ENCODE measurements at regions not wholly inside any gene's neighbourhood (a gene's known extent, or its start where the extent isn't known, plus 50 kb on each side); places are given as distances from the start of the nearest gene placed in this dataset.
A peak's percentile ranks its signal among the peaks of the same experiment; 100 is the strongest.

GRCh38 chr3:126263539-126263938, 83.2 kb upstream of the ALDH1L1 start:
- in situ Hi-C loops (cut with MboI): no loop called here
- no peak for DNase-seq
- Histone ChIP-seq H3K36me3 (ENCODE audit: low read depth) (no peaks in the 10 kb centered on the region), H3K9me2 (ENCODE audit: insufficient read depth) (no peaks in the 10 kb centered on the region), H4K20me1 (ENCODE audit: insufficient read depth) (no peaks in the 10 kb centered on the region), H3K4me2 (ENCODE audit: unreplicated experiment) (no peak overlapping the region), H3K4me1 (ENCODE audit: insufficient read depth) (peaks cover 16% of the 10 kb centered on the region; the same call in 1 of the 2 replicates), H2AFZ (no peak overlapping the region), H3K27ac (no peak overlapping the region), H3K9ac (no peak overlapping the region), H3K9me3 (ENCODE audit: low read depth) (no peaks in the 10 kb centered on the region), H3K79me2 (ENCODE audit: insufficient read depth) (no peaks in the 10 kb centered on the region), H3F3A (ENCODE audit: insufficient read depth) (peaks cover 5% of the 10 kb centered on the region; the same call in 1 of the 2 replicates), H3K4me3 (no peak overlapping the region), H3K27me3 (replicated peaks; ENCODE audit: insufficient read depth) (no peaks in the 10 kb centered on the region)
- TF ChIP-seq EZH2 (IDR thresholded peaks at IDR 0.05; ENCODE audit: insufficient read depth, poor library complexity, severe bottlenecking): no peak
- no peak for TF ChIP-seq EZH2phosphoT487 (IDR thresholded peaks at IDR 0.05; ENCODE audit: insufficient read depth, low read depth)
- WGBS, 2 experiments (ENCODE audit: low coverage in 1 of 2, low lambda C conversion rate in 2 of 2, missing lambda C conversion rate in 2 of 2): 93 to 94% methylated on average over 9 of the region's 9 CpGs

- no peaks in the 10 kb centered on the region for H3K9me2 ChIP-seq (ENCODE audit: insufficient read depth)
- in situ Hi-C loops (cut with MboI): no loop called here
- TF ChIP-seq EZH2phosphoT487 (IDR thresholded peaks at IDR 0.05; ENCODE audit: insufficient read depth, low read depth) (no peak), EZH2 (IDR thresholded peaks at IDR 0.05; ENCODE audit: insufficient read depth, poor library complexity, severe bottlenecking) (no peak)
- H3K27me3 ChIP-seq (replicated peaks; ENCODE audit: insufficient read depth): no peaks in the 10 kb centered on the region
- 89 to 93% methylated on average over 3 of the region's 3 CpGs for whole genome bisulfite sequencing, 2 experiments (ENCODE audit: low coverage in 1 of 2, low lambda C conversion rate in 2 of 2, missing lambda C conversion rate in 2 of 2)
- H3K36me3 ChIP-seq (ENCODE audit: low read depth): no peaks in the 10 kb centered on the region
- H3K9me3 ChIP-seq (ENCODE audit: low read depth): no peaks in the 10 kb centered on the region
- H2AFZ ChIP-seq: no peak overlapping the region
- H3K9ac ChIP-seq: no peak overlapping the region
- H3K4me2 ChIP-seq (ENCODE audit: unreplicated experiment): no peak overlapping the region
- H3F3A ChIP-seq (ENCODE audit: insufficient read depth): no peaks in the 10 kb centered on the region; the same call in 1 of the 2 replicates
- H3K79me2 ChIP-seq (ENCODE audit: insufficient read depth): no peaks in the 10 kb centered on the region
- DNase-seq: no peak
- H3K4me1 ChIP-seq (ENCODE audit: insufficient read depth): peaks cover 12% of the 10 kb centered on the region; the same call in 1 of the 2 replicates
- no peak overlapping the region for H3K27ac ChIP-seq
- H3K4me3 ChIP-seq: no peak overlapping the region
- H4K20me1 ChIP-seq (ENCODE audit: insufficient read depth): no peaks in the 10 kb centered on the region
These were observed 81.8 kb upstream of the ALDH1L1 start for GRCh38 chr3:126262227-126262626.

GRCh38 chr3:126261037-126261436, 80.7 kb upstream of the ALDH1L1 start:
- Histone ChIP-seq H2AFZ (peak overlapping the region; percentile 65), H3K27ac (0 out of 2 replicates have a peak overlapping the region, but pooled peaks have one; percentile 0), H4K20me1 (ENCODE audit: insufficient read depth) (no peaks in the 10 kb centered on the region), H3K9me3 (ENCODE audit: low read depth) (no peaks in the 10 kb centered on the region), H3F3A (ENCODE audit: insufficient read depth) (no peaks in the 10 kb centered on the region), H3K36me3 (ENCODE audit: low read depth) (no peaks in the 10 kb centered on the region), H3K4me1 (ENCODE audit: insufficient read depth) (peaks cover 12% of the 10 kb centered on the region; the same call in 1 of the 2 replicates), H3K79me2 (ENCODE audit: insufficient read depth) (no peaks in the 10 kb centered on the region), H3K9ac (peak overlapping the region; percentile 46), H3K9me2 (ENCODE audit: insufficient read depth) (no peaks in the 10 kb centered on the region), H3K4me3 (no peak overlapping the region), H3K27me3 (replicated peaks; ENCODE audit: insufficient read depth) (no peaks in the 10 kb centered on the region), H3K4me2 (ENCODE audit: unreplicated experiment) (no peak overlapping the region)
- no peak for TF ChIP-seq EZH2phosphoT487 (IDR thresholded peaks at IDR 0.05; ENCODE audit: insufficient read depth, low read depth)
- TF ChIP-seq EZH2 (IDR thresholded peaks at IDR 0.05; ENCODE audit: insufficient read depth, poor library complexity, severe bottlenecking): no peak
- in situ Hi-C loops (cut with MboI): no loop called here
- 39 to 40% methylated on average over 6 of the region's 6 CpGs for WGBS, 2 experiments (ENCODE audit: low coverage in 1 of 2, low lambda C conversion rate in 2 of 2, missing lambda C conversion rate in 2 of 2)
- DNase-seq: peak; percentile 62

- no peak for TF ChIP-seq EZH2 (IDR thresholded peaks at IDR 0.05; ENCODE audit: insufficient read depth, poor library complexity, severe bottlenecking)
- in situ Hi-C loops (cut with MboI): no loop called here
- peak; percentile 60 for DNase-seq
- H3K9me3 ChIP-seq (ENCODE audit: low read depth): no peaks in the 10 kb centered on the region
- H2AFZ ChIP-seq: no peak overlapping the region; the same call in 1 of the 2 replicates
- H3K9me2 ChIP-seq (ENCODE audit: insufficient read depth): no peaks in the 10 kb centered on the region
- no peaks in the 10 kb centered on the region for H3K27me3 ChIP-seq (replicated peaks; ENCODE audit: insufficient read depth)
- no peak overlapping the region for H3K27ac ChIP-seq
- no peak overlapping the region for H3K4me3 ChIP-seq
- no peaks in the 10 kb centered on the region for H3K36me3 ChIP-seq (ENCODE audit: low read depth)
- peaks cover 12% of the 10 kb centered on the region; the same call in 1 of the 2 replicates for H3K4me1 ChIP-seq (ENCODE audit: insufficient read depth)
- no peaks in the 10 kb centered on the region for H3K79me2 ChIP-seq (ENCODE audit: insufficient read depth)
- 57 to 65% methylated on average over 22 to 23 of the region's 23 CpGs for WGBS, 2 experiments (ENCODE audit: low coverage in 1 of 2, low lambda C conversion rate in 2 of 2, missing lambda C conversion rate in 2 of 2)
- no peaks in the 10 kb centered on the region for H4K20me1 ChIP-seq (ENCODE audit: insufficient read depth)
- no peaks in the 10 kb centered on the region for H3F3A ChIP-seq (ENCODE audit: insufficient read depth)
- H3K9ac ChIP-seq: no peak overlapping the region
- H3K4me2 ChIP-seq (ENCODE audit: unreplicated experiment): no peak overlapping the region
These were observed 79.3 kb upstream of the ALDH1L1 start for GRCh38 chr3:126259411-126260391.

Measured in GM23248 (cell line).